Large intestine (tissue), 3 donors: ENCODE measurements at regions not wholly inside any gene's neighbourhood (a gene's known extent, or its start where the extent isn't known, plus 50 kb on each side); places are given as distances from the start of the nearest gene placed in this dataset.

Source experiments
- DNase-seq, 2 donors: peaks; one replicate each; pipeline versions ENCODE4 v3.0.0 to v3.0.0-alpha.2; 2013
- H3K27ac ChIP-seq: one replicate; pipeline ENCODE4 v1.5.1; 2013; ENCODE audit warnings: low read length
- H3K27me3 ChIP-seq: 2 replicates; pipeline ENCODE4 v1.6.1; 2013; ENCODE audit warnings: low read length; ENCODE audit not compliant: control insufficient read depth, insufficient read depth
- H3K36me3 ChIP-seq: 2 replicates; pipeline ENCODE4 v1.6.1; 2013; ENCODE audit warnings: low read length; ENCODE audit not compliant: control insufficient read depth, insufficient read depth
- H3K4me1 ChIP-seq: one replicate; pipeline ENCODE4 v1.6.1; 2013; ENCODE audit warnings: low read length; ENCODE audit not compliant: control insufficient read depth, insufficient read depth
- H3K4me3 ChIP-seq: one replicate; pipeline ENCODE4 v1.5.1; 2013; ENCODE audit warnings: low read length
- H3K9me3 ChIP-seq: one replicate; pipeline ENCODE4 v1.6.1; 2013; ENCODE audit warnings: mild to moderate bottlenecking, low read depth, low read length, moderate library complexity; ENCODE audit not compliant: control insufficient read depth
- WGBS: methylation state at CpG from one replicate; pipeline ENCODE4 v1.1.5; 2013; ENCODE audit warnings: low lambda C conversion rate; ENCODE audit not compliant: insufficient coverage; 5-methylcytosine and 5-hydroxymethylcytosine counted together

DNA sequence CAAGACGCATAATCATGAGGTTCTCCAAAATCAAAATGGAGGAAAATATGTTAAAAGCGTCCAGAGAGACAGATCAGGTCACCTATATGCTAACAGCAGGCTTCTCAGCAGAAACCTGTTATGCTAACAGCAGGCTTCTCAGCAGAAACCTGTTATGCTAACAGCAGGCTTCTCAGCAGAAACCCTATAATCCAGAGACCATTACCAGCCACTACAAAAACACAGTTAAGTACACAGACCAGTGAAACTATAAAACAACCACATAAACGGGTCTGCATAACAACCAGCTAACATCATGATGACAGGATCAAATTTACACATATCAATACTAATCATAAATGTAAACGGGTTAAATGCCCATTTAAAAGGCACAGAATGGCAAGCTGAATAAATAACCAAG is 1548.4 kb upstream of the TMEFF2 start:
- Histone ChIP-seq H3K27ac (no peak overlapping the region), H3K27me3 (no peaks in the 10 kb centered on the region), H3K36me3 (no peaks in the 10 kb centered on the region), H3K4me3 (no peak overlapping the region), H3K9me3 (peaks cover 2% of the 10 kb centered on the region), H3K4me1 (no peaks in the 10 kb centered on the region)
- no CpG with 5 or more reads among the region's 4 CpGs for WGBS
- no peak for DNase-seq

DNA sequence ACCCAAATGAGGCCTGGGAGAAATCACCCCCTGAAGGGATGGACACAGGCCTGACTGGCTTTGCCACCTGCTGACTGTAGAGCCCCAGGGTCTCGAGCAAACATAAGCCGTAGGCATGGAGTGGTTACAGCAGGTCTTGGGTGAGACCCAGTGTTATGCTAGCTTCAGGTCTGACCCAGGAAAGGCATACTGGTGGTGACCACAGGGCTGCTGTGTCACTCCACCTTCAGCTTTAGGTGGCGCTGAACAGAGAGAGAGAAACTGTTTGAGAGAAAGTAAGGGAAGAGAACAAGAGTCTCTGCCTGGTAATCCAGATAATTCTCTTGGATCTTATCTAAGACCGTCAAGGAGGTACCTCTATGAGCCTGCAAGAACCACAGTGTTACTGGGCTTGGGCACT is 1544.2 kb upstream of the TMEFF2 start:
- Histone ChIP-seq H3K4me3 (no peak overlapping the region), H3K36me3 (no peaks in the 10 kb centered on the region), H3K27me3 (no peaks in the 10 kb centered on the region), H3K4me1 (no peaks in the 10 kb centered on the region), H3K9me3 (peaks cover 2% of the 10 kb centered on the region), H3K27ac (no peak overlapping the region)
- no peak for DNase-seq
- no CpG with 5 or more reads among the region's 4 CpGs for WGBS

DNA sequence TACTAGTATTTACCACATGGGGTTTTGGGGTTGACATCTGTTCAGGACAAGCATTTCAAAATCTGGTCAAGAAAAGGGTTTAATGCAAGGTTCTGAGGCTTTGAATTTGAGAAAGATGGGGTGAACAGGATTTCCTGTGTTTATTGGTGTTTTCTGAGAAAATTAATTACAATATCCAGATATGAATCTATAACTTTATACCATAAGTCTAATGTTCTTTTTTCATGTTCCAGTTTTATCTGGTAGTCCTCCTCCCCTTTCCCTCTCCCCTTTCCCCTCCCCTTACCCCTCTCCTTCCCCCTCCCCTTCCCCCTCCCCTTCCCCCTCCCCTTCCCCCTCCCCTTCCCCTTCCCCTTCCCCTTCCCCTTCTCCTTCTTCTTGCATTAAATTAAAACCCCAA is 1518.2 kb upstream of the TMEFF2 start:
- no peaks in the 10 kb centered on the region for H3K4me1 ChIP-seq
- no peaks in the 10 kb centered on the region for H3K9me3 ChIP-seq
- no peak overlapping the region for H3K27ac ChIP-seq
- H3K27me3 ChIP-seq = no peaks in the 10 kb centered on the region
- no peak overlapping the region for H3K4me3 ChIP-seq
- no peak for DNase-seq
- no peaks in the 10 kb centered on the region for H3K36me3 ChIP-seq

DNA sequence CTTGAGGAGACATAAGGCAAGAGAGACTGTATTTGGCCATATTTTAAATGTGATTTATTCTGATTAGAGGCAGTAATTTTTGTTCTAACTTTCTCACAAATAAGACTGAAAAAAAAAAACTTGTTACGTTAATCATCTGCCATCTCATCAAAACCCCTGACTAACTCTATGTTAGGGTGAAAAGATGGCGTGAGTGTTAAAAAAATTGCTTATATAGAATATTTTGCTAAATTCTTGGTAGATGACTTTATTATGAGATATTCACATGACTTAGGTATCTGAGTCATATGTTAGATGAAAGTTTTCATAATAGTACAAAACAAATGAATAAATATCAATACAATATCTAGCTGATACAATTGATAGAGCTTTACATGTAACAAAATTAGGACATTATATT is 1508.7 kb upstream of the TMEFF2 start:
- no CpG with 5 or more reads among the region's 2 CpGs for WGBS
- Histone ChIP-seq H3K4me3 (no peak overlapping the region), H3K27ac (no peak overlapping the region), H3K36me3 (no peaks in the 10 kb centered on the region), H3K9me3 (no peaks in the 10 kb centered on the region), H3K27me3 (no peaks in the 10 kb centered on the region), H3K4me1 (no peaks in the 10 kb centered on the region)
- no peak for DNase-seq

DNA sequence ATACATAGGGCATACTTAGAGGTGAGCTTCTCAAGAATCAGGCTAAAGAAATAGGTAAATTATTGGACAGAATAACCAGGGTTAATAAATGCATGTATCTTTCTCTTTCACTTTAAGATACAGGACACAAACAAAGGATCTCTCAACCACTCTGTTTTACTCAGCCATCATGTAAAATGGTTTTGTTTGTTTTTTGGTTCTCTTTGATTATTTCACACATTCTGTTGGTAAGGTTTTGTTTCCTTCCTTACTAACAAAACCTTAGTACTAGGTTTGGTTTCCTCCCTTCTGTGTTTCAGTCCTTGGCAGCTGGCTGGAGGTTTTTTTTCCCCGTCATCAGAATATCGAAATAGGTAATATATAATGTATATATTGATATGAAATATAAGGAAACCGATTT is 1506.8 kb upstream of the TMEFF2 start:
- Histone ChIP-seq H3K9me3 (no peaks in the 10 kb centered on the region), H3K27me3 (no peaks in the 10 kb centered on the region), H3K4me1 (no peaks in the 10 kb centered on the region), H3K4me3 (no peak overlapping the region), H3K27ac (no peak overlapping the region), H3K36me3 (no peaks in the 10 kb centered on the region)
- 100% methylated on average over 1 of the region's 3 CpGs for WGBS
- DNase-seq = no peak

DNA sequence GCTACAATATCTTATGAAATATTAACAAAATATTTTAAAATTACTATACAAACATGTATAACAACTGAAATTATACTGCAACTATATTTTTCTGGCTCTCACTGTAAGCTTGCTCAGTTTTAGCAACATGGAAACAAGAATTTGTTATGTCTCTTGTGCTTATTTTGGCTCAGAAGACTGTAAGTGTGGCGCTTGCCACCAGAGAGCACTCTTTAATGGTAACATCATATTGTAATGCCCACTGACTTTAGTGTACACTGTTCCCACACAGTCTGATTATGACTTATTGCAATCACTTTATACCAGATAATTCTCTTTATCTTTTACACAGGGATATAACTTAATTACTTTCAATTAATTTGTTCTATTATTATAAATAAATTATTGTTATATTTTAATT is 1500.6 kb upstream of the TMEFF2 start:
- Histone ChIP-seq H3K4me1 (no peaks in the 10 kb centered on the region), H3K27ac (no peak overlapping the region), H3K4me3 (no peak overlapping the region), H3K9me3 (no peaks in the 10 kb centered on the region), H3K36me3 (no peaks in the 10 kb centered on the region), H3K27me3 (no peaks in the 10 kb centered on the region)
- no peak for DNase-seq
- WGBS = no CpG with 5 or more reads among the region's 1 CpG

DNA sequence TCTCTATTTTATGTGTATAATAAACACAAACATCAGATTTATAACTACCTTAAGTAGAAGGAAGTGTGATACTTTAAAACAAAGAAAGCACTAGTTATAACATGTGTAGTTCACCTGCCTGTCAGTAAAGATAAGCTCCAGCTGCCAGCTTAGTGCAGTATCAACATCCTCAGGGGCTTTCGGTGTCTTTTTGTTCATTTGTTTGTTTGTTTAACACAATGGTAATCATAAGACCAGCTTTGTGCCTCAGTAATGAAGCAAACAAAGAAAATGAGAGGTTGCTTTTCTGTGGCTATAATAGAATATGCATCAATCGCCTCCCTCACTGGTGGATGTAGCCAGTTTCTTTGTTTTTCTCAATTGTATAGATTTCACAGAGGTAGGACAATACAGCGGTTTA is 1499.0 kb upstream of the TMEFF2 start:
- no peaks in the 10 kb centered on the region for H3K27me3 ChIP-seq
- no peak for DNase-seq
- no peaks in the 10 kb centered on the region for H3K9me3 ChIP-seq
- H3K27ac ChIP-seq = no peak overlapping the region
- H3K4me1 ChIP-seq = no peaks in the 10 kb centered on the region
- WGBS = 17% methylated on average over 1 of the region's 3 CpGs
- no peak overlapping the region for H3K4me3 ChIP-seq
- no peaks in the 10 kb centered on the region for H3K36me3 ChIP-seq

DNA sequence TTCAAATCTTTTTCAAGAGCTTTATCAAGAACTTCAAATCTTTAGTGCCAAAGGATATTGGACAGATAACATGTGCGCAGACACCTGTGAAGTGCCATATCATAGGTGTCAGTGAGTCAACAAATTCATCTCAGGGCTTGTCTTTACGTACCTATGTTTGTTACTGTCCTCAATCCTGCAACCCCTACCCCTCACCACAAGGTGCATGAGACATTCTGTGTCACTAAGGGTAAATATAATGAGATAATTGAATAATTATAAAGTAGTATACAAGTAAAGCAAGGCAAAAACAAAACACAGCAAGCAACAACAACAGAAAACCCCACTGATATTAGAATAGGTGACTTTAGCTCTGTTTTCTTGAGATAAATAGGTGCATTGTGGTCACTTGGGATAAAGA is 1495.8 kb upstream of the TMEFF2 start:
- no peaks in the 10 kb centered on the region for H3K36me3 ChIP-seq
- no peaks in the 10 kb centered on the region for H3K4me1 ChIP-seq
- DNase-seq = no peak
- no peak overlapping the region for H3K27ac ChIP-seq
- no CpG with 5 or more reads among the region's 2 CpGs for WGBS
- no peak overlapping the region for H3K4me3 ChIP-seq
- no peaks in the 10 kb centered on the region for H3K27me3 ChIP-seq
- no peaks in the 10 kb centered on the region for H3K9me3 ChIP-seq

DNA sequence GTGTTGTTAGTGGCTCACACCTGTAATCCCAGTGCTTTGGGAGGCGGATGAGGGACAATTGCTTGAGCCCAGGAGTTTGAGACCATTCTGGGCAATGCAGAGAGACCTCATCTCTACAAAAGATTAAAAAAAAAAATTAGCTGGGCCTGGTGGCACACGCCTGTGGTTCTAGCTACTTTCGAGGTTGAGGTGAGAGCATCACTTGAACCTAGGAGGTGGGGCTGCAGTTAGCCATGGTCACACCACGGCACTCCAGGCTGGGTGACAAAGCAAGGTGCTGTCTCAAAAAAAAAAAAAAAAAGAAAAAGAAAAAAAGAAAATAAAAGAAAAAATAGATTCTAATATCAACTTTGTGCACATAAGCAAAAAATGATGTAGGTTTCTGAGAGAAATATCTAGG is 1492.5 kb upstream of the TMEFF2 start:
- H3K36me3 ChIP-seq = no peaks in the 10 kb centered on the region
- H3K4me1 ChIP-seq = no peaks in the 10 kb centered on the region
- H3K4me3 ChIP-seq = no peak overlapping the region
- no peaks in the 10 kb centered on the region for H3K9me3 ChIP-seq
- no peak for DNase-seq
- H3K27me3 ChIP-seq = no peaks in the 10 kb centered on the region
- H3K27ac ChIP-seq = no peak overlapping the region
- WGBS = 100% methylated on average over 4 of the region's 4 CpGs

DNA sequence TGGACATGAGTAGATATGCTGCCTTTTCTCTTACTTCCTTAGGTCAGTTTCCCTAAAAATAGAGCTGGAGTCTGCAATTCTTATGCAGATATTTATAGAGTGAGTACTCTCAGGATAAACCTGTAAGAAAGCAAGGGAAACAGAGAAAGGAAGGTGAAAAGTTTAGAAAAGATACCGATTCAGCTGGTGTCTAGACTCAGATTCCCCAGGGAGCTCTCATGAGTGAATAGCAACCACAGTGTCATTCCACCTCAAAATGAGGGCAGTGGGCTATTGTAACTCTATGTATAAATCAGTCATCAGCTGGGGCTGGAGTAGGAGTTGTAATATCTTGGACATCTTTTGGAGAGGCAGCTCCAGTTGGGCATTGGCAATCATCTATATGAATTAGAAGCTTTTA is 1485.1 kb upstream of the TMEFF2 start:
- Histone ChIP-seq H3K27me3 (no peaks in the 10 kb centered on the region), H3K27ac (no peak overlapping the region), H3K4me3 (no peak overlapping the region), H3K36me3 (no peaks in the 10 kb centered on the region), H3K9me3 (no peaks in the 10 kb centered on the region), H3K4me1 (no peaks in the 10 kb centered on the region)
- no CpG with 5 or more reads among the region's 1 CpG for WGBS
- no peak for DNase-seq

DNA sequence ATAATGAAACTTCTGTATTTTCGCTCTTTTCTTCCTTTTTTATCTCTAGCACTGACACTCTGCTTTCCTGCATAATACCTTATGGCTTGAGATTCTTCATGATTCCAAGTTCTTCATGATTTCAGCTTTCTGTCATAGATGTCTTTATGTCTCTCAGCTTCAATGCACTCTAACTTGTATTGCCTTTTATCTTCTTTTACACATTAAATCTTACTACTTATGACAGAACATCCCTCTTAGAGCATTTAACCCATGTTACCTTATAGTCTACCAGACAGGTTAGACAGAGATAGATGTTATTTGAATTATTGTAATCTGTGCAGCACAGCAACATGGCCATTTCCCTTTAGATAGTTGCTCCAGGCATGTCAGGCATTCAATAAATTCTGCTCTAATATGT is 1475.7 kb upstream of the TMEFF2 start:
- DNase-seq = no peak
- no peak overlapping the region for H3K27ac ChIP-seq
- no peaks in the 10 kb centered on the region for H3K27me3 ChIP-seq
- H3K4me1 ChIP-seq = no peaks in the 10 kb centered on the region
- H3K9me3 ChIP-seq = no peaks in the 10 kb centered on the region
- H3K4me3 ChIP-seq = no peak overlapping the region
- WGBS = 88% methylated on average over 1 of the region's 1 CpG
- no peaks in the 10 kb centered on the region for H3K36me3 ChIP-seq
